ENCODE measurements at regions not wholly inside any gene's neighbourhood (a gene's known extent, or its start where the extent isn't known, plus 50 kb on each side); places are given as distances from the start of the nearest gene placed in this dataset.

DNA sequence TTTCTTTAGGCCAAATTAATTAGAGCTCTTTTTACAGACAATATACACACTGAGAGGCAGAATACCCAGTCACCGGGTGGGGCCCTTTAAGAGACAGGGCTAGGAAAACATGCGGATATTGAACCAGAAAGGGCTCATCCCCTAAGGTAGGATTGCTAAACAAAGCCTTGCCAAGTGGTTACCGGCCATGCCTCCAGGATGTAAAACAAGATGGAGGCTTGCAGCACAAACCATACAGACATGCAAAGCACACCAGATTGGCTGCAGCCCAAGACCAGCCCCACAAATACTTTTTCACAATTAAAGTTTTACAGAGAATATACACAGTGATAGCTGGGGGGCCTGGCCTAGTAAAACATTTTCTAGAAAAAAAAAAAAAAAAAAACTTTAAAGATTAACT lies 210.0 kb downstream of the KLHL4 start:
- TF ChIP-seq CTCF (IDR thresholded peaks at IDR 0.05), result no peak
- TF ChIP-seq POLR2A (IDR thresholded peaks at IDR 0.05), result no peak
- TF ChIP-seq POLR2AphosphoS5 (IDR thresholded peaks at IDR 0.05), result no peak

Data from breast epithelium (tissue), 3 donors.